ENCODE measurements at regions not wholly inside any gene's neighbourhood (a gene's known extent, or its start where the extent isn't known, plus 50 kb on each side); places are given as distances from the start of the nearest gene placed in this dataset.
A peak's percentile ranks its signal among the peaks of the same experiment; 100 is the strongest.

DNA sequence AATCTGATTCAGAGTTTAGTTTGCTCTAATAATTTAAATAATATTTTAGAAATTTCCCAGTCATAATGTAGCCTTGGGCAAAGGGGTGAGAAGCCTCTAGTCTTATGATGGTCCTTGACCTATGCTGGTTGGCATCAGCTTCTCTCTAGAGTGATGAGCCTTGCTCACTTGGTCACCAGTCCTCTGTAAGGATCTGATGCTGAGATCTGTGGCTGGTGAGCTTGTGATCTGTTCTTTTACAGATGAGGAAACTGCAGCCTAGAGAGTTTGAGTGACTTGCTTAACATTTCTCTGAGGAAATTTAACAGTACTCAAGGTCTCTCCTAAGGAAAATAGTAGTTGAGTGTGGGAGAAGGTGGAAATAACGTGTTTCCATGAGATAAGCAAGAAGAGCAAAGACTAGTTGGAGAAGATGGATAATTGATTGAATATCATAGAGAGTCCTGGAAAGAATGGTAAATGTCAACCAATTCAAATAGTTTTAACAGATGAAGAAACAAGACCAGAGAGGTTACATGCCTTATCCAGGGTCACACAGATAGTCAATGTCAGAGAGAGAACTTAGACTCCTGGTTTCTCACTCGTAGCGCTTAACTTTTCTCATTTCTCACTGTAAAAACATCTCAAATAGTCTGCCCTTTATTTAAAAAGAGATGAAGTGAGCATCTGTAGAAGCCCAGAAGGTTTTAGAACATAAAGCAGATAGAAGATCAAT lies 89.7 kb upstream of the ETV6 start:
- in situ Hi-C loops (cut with HindIII; ENCODE audit: low pct_unique_long_range_greater_than_20kb, low sequenced_read_pairs): no loop called here
- DNase-seq (ENCODE audit: low read depth): no peak

DNA sequence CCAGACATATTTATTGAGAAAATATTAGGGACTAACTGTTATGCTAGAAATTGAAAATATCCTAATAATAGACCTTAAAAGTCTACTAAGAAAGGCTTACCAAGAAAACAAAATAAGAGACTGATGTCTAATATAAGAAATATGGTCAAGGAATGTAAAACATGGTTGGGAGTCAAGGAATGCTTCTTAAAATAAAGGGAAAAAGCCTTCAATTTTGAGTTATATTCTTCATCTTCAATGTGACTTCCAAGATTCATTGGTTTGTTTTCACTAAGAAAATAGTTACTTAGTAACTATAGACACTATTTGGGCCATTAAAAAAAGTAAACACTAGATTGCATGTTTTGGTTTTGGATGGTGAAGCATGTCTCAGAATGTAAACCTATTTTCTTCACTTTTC lies 88.1 kb upstream of the ETV6 start:
- in situ Hi-C loops (cut with HindIII; ENCODE audit: low pct_unique_long_range_greater_than_20kb, low sequenced_read_pairs): no loop called here
- peak; percentile 83 for DNase-seq (ENCODE audit: low read depth)

DNA sequence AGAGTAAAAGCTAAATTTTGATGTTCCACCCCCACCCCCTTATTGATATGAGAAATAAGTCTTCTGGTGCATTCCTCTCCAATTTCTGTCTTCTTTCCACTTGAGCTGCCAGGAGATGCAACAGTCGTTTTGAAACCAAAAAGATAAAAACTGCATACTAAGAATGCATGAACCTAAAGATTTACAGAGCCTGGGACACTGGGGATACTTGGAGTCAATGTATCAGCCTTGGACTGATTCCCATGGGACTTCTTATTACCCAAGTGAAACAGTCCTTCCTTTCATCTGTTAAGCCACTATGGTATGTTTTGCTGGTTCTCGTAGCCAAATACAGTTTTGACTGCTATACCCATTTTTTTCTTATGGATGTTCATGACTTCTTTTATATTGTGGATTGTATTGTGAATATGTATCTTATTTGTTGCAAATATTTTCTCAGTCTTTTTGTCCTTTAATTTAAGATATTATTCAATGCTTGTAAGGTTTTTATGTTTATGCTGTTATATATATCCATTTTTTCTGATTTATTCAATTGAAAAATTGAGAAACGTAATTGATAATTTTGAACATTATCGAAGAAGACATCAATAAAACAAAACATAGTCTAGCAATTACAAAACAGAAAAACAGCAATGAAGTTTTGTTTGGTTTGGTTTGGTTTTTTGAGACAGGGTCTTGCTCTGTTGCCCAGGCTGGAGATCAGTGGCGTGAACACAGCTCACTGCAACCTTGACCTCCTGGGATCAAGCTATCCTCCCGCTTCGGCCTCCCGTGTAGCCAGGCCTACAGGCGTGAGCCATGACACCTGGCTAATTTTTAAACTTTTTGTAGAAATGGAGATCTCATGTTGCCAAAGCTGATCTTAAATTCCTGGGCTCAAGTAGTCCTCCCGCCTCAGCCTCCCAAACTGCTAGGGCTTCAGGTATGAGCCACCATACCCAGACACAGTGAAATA lies 85.4 kb upstream of the ETV6 start:
- in situ Hi-C loops (cut with HindIII; ENCODE audit: low pct_unique_long_range_greater_than_20kb, low sequenced_read_pairs): no loop called here
- no peak for DNase-seq (ENCODE audit: low read depth)

DNA sequence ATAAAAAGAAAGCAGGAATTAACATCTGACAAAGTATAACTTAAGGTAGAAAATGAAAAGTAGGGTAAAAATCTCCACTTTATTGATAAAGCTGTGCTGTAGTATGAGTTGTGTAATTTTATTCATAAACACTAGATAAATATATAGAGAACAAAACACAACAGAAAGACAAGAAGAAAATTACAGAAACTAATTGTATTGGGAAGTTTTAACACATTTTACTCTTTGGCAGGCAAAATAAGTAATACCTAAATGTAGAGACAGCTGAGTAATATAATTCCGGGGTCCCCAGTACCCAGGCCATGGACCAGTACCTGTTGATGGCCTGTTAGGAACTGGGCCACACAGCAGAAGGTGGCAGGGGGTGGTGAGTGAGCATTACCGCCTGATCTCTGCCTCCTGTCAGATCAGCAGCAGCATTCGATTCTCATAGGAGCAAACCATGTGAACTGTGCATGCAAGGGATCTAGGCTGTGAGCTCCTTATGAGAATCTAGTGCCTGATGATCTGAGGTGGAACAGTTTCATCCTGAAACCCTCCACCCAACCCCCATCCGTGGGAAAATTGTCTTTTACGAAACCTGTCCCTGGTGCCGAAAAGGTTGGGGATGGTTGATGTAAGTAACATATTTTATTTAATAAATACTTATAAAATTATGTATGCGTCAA lies 84.4 kb upstream of the ETV6 start:
- in situ Hi-C loops (cut with HindIII; ENCODE audit: low pct_unique_long_range_greater_than_20kb, low sequenced_read_pairs): no loop called here
- no peak for DNase-seq (ENCODE audit: low read depth)

DNA sequence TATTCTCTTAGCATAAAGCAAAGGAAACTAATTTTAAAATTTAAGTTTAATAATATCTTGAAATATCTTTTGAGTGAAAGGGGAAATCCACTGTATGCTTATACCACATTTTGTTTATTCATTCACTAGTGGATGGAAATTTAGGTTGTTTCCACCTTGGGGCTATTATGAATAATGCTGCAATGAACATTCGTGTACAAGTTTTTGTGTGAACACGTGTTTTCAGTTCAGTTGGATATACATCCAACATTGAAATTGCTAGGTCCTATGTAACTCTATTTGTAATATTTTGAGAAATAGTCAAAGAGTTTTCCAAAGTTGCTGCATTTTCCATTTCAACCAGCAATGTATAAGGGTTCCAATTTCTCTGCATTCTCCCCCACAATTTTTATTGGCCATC lies 83.7 kb upstream of the ETV6 start:
- DNase-seq (ENCODE audit: low read depth): no peak
- in situ Hi-C loops (cut with HindIII; ENCODE audit: low pct_unique_long_range_greater_than_20kb, low sequenced_read_pairs): no loop called here

DNA sequence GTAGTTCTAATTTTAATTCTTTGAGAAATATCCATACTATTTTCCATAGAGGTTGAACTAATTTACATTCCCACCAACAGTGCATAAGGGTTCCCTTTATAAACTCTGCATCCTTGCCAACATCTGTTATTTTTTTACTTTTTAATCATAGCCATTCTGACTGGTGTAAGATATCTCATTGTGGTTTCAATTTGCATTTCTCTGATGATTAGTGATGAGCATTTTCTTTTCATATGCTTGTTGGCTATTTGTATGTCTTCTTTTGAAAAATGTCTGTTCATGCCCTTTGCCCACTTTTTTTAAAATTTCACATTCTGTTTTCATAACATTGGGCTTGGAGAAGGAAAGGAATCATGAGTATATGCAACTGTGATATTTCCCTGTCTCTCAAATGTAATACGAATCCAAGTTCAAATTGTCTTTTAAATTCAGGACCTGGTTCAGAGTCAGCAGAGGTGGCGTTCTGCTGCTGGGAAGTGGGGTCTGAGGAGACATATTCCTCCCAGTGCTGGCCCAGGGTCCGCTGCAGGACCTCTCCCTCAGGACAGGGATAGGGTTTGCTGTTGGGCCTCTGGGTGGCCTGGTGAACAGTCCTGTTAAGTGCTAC lies 81.2 kb upstream of the ETV6 start:
- DNase-seq (ENCODE audit: low read depth): no peak

DNA sequence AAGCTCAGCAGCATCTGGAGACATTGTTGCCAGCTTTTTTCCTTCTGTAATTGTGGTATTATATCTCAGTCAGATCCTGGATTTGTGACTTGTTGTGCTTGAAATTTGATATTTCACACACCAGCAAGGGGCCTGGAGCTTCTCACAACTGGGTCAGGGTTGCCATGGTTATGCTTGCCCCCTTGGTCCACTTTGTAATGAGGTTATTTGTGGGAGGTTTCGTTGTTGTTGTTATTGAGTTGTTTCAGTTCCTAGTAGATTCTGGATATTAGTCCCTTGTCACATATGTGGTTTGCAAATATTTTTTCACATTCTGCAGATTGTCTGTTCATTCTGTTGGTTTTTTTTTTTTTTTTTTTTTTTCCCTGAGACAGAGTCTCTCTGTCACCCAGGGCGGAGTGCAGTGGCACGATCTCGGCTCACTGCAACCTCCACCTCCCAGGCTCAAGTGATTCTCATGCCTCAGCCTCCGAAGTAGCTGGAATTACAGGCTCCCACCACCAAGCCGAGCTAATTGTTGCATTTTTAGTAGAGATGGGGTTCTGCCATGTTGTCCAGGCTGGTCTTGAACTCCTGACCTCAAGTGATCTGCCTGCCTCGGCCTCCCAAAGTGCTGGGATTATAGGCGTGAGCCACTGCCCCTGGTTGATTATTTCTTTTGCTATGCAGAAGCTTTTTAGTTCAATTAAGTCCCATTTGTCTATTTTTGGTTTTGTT lies 80.6 kb upstream of the ETV6 start:
- in situ Hi-C loops (cut with HindIII; ENCODE audit: low pct_unique_long_range_greater_than_20kb, low sequenced_read_pairs): no loop called here
- DNase-seq (ENCODE audit: low read depth): no peak

More for the DNA sequence above, 81.2 kb upstream of the ETV6 start:
- in situ Hi-C loops (cut with HindIII; ENCODE audit: low pct_unique_long_range_greater_than_20kb, low sequenced_read_pairs): no loop called here

DNA sequence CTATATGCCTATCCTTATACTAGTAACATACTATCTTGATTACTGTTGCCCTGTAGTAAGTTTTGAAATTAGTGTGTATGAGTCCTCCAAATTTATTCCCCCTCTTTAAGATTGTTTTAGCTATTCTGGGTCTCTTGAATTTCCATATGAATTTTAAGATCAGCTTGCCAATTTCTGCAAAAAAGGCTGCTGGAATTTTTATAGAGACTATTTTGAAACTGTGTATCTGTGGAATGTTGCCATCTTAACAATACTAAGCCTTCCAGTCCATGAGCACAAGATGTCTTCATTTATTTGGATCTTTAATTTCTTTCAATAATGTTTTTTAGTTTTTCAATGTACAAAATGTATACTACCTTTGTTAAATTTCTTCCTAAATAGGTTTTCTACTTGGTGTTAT lies 79.8 kb upstream of the ETV6 start:
- no peak for DNase-seq (ENCODE audit: low read depth)
- in situ Hi-C loops (cut with HindIII; ENCODE audit: low pct_unique_long_range_greater_than_20kb, low sequenced_read_pairs): no loop called here

DNA sequence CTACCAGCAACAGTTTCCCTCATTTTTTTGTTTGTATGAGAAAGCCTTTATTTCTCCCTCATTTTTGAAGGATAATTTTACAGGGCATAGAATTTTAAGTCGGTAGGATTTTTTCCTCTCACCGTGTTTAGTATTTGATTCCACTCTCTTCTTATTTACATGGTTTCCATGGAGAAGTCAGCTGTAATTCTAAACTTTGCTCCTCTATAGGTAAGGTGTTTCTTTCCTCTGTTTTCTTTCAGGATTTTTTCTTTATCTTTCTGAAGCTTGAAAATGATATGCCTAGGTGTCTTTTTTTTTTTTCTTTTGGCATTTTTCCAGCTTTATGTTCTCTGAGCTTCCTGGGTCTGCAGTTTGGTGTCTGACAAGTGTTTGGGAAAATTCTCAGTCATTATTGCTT lies 75.6 kb upstream of the ETV6 start:
- no peak for DNase-seq (ENCODE audit: low read depth)
- in situ Hi-C loops (cut with HindIII; ENCODE audit: low pct_unique_long_range_greater_than_20kb, low sequenced_read_pairs): no loop called here

DNA sequence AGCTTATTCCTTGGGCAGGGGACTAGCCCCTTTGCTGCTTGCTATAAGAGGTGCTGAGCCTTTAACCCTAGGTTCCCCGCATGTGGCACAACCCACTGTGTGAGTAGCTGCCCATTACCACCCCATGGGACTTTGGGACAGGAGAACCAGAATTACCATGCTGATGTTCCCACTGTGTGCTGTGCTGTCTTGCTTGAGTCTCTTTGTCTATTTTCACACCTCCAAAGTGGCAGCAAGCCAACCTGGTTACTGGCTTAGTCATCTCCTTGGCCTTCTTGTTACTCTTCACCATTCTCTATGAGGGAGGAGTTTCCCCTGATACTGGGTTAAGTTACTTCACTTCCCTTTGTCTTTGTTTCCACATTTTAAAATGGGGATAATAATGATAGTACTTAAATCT lies 73.4 kb upstream of the ETV6 start:
- in situ Hi-C loops (cut with HindIII; ENCODE audit: low pct_unique_long_range_greater_than_20kb, low sequenced_read_pairs): no loop called here
- peak; percentile 82 for DNase-seq (ENCODE audit: low read depth)

DNA sequence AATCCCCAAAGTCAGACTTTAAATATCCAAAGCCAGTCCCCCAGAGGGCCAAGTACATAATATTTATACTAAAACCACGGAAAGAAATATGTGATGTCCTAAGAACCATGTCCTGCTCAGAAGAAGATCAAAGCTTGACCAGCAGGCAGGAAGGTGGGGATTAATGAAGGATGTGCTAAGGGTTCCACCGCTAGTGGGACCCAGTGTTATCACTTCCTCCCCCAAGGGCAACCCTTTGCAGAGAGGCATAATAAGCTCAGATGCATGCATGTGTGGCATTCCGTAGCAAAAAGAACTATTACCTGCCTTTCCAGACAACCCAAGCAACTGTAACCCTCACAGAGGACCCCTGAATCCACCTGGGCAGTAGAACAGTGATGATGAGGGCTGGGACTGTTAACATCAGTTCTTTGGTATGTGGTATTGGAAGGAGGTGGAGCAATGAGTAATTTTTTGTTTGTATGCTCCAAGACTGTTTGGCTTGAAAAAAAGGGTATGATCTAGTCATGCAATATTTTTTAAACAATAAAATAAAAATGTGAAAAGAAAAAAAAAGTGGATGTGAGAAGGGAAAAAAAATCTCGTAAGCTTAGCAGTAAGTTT lies 71.7 kb upstream of the ETV6 start:
- in situ Hi-C loops (cut with HindIII; ENCODE audit: low pct_unique_long_range_greater_than_20kb, low sequenced_read_pairs): no loop called here

DNA sequence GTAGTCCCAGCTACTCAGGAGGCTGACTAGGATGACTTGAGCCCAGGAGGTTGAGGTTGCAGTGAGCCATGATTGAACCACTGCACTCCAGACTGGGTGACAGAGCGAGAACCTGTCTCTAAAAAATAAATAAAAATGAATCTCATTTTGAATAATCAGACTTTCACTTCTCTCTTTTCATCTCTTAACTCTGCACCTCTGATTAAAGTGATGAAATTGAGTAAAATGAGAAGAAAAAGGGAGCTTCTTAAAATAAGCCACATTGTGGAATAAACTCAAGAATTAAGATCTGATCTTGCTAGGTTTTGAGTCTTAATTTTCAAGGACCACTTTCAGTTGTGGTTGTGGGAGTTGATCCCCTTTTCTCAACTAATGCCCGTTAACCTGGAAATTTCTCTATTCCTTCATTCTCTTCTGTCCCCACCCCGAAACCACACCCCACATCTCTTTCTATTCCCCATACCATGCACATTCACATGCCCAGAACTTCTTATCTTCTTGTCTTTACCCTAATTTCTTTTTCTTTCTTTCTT lies 70.9 kb upstream of the ETV6 start:
- no peak for DNase-seq (ENCODE audit: low read depth)
- in situ Hi-C loops (cut with HindIII; ENCODE audit: low pct_unique_long_range_greater_than_20kb, low sequenced_read_pairs): no loop called here

More for the DNA sequence above, 71.7 kb upstream of the ETV6 start:
- DNase-seq (ENCODE audit: low read depth): no peak

DNA sequence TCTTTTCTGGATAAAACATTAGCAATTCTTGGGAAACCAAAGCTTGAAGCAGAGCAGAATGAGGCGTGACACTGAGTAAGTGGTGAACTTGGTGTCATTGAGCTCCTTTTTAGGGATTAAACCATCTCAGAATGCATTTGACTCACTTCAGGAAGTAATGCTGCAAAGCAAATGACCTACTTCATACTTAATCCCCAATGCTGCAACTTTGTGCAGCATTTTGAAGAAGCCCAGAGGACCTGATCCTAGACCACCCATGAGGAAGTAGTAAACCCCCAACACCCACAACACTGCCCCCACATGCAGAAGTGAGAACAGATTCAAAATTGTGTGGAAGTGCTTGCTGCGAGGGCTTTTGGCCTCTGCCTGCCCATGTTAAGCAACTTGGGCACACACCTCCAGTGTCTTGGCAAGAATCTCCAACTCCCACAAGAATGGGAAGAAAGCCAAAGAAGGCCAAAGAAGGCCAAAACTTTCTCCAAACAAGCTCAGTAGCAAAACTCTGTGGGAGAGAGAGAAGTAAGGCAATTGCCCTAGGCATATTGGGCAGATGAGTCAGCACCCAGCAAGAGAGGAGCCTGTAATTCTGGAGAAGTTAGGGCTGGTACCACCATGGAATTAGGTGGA lies 69.2 kb upstream of the ETV6 start:
- peak; percentile 98 for DNase-seq (ENCODE audit: low read depth)

DNA sequence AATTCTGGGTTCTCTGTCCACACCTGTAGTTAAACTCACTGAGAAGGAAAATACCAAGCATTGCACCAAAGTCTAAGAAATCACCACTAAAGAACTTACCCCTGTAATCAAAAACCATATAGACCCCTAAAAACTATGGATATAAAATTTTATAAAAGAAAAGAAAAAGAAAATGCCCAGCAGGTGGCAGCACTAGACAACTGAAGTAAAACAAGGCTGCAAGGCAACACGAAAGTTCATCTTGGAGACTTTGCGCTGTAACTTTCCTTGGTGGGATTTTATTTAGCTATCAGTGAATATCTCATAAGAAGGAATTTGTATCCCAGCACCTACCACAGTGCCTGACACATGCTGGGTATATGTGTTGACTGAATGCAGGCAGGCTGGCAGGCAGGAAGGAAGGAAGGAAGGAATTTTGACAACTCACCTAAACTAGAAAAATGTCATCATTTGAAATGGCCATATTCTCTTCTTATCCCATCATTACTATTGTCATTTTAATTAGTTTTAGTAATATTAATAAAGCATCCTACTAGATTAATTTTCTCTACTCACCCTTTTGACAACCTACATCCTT lies 68.2 kb upstream of the ETV6 start:
- DNase-seq (ENCODE audit: low read depth): peak; percentile 69
- in situ Hi-C loops (cut with HindIII; ENCODE audit: low pct_unique_long_range_greater_than_20kb, low sequenced_read_pairs): no loop called here

More for the DNA sequence above, 69.2 kb upstream of the ETV6 start:
- in situ Hi-C loops (cut with HindIII; ENCODE audit: low pct_unique_long_range_greater_than_20kb, low sequenced_read_pairs): no loop called here

DNA sequence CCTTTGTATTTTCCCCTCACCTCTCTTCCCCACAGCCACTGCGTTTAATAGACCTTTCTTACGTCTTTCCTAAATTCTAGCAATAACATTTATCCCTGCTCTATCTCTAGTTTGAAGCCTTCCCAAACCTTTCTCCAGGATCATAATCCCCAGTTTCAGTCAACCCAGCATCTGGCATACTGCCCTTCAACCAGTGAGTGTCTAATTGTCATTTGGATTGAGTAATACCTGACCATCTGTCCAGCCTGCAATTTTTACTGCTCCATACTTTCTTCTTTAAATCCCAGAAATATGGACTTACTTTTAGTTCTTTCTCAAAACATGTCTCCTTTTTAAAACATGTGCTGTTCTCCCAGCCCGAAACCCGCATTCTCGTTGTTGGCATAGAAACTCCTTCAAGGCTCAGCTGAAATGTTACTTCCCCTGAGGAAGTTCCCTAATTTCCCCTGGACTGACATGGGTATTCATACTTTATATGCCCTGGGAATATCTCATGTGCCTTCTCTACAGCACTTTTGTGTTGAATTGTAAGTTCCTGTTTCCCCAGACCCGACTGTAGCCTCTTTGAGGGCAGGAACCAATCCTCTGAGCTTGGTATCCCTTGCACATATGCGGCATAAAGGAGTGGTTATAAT lies 65.1 kb upstream of the ETV6 start:
- in situ Hi-C loops (cut with HindIII; ENCODE audit: low pct_unique_long_range_greater_than_20kb, low sequenced_read_pairs): no loop called here
- no peak for DNase-seq (ENCODE audit: low read depth)

DNA sequence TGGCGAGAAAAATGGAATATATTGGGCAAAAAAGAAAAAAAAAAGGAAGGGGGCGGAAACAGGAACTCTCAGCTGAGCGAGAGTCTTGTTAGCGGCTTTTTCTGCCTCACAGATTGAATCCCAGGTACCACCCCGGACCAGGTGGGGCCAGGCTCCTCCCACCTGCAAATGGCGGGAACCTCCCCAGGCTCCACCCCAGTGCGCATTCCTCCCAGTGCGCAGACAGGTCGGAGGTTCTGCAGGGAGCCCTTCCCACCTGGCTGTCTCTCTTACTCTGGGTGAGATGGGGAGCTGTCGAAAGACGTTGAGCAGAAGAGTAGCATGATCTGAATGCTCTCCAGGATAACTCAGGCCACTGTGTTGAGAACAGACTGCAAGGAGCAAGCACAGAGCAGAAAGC lies 57.0 kb upstream of the ETV6 start:
- in situ Hi-C loops (cut with HindIII; ENCODE audit: low pct_unique_long_range_greater_than_20kb, low sequenced_read_pairs): no loop called here
- no peak for DNase-seq (ENCODE audit: low read depth)
